Tibial nerve (tissue), 4 donors: ENCODE measurements at regions not wholly inside any gene's neighbourhood (a gene's known extent, or its start where the extent isn't known, plus 50 kb on each side); places are given as distances from the start of the nearest gene placed in this dataset.

Source experiments
- DNase-seq, 2 donors: peaks; one replicate each; pipeline ENCODE4 v3.0.0-alpha.2; 2019; ENCODE audit warnings: low spot score in 2 of 2
- H3K27ac ChIP-seq, 4 donors: fragments of 200-600 bp; sonication (generic) in 3 of 4; one replicate each; pipeline ENCODE4 v1.5.1; 2017 to 2019; ENCODE audit warnings: mild to moderate bottlenecking in 1 of 4
- H3K27me3 ChIP-seq, 2 donors: fragments of 200-600 bp; sonication (generic) in 1 of 2; one replicate each; pipeline versions ENCODE4 v1.5.1 to v1.6.0; 2017 to 2019
- H3K36me3 ChIP-seq, 3 donors: fragments of 200-600 bp; sonication (generic); one replicate each; pipeline ENCODE4 v1.5.1; 2018 to 2019
- H3K4me1 ChIP-seq, 4 donors: fragments of 200-600 bp; sonication (generic) in 3 of 4; one replicate each; pipeline ENCODE4 v1.5.1; 2017 to 2019
- H3K4me3 ChIP-seq, 4 donors: fragments of 200-600 bp; sonication (generic) in 3 of 4; one replicate each; pipeline ENCODE4 v1.5.1; 2017 to 2019; ENCODE audit warnings: mild to moderate bottlenecking in 1 of 4, moderate library complexity in 1 of 4
- H3K9me3 ChIP-seq, 4 donors: fragments of 200-600 bp; sonication (generic) in 3 of 4; one replicate each; pipeline ENCODE4 v1.5.1; 2017 to 2019
- EP300 ChIP-seq, 2 donors: sonication (generic); formaldehyde crosslinking; IDR thresholded peaks; one replicate each; pipeline ENCODE4 v1.6.1; 2017; ENCODE audit warnings: antibody characterized with exemption in 2 of 2, mild to moderate bottlenecking in 1 of 2
- POLR2A ChIP-seq, 2 donors: fragments of 450-650 bp; IDR thresholded peaks; one replicate each; pipeline ENCODE4 v1.6.1; 2017; ENCODE audit warnings: antibody characterized with exemption in 2 of 2, mild to moderate bottlenecking in 2 of 2, moderate library complexity in 2 of 2
- WGBS, 2 donors: methylation state at CpG; one replicate each; pipeline ENCODE4 v1.1.5; 2018; 5-methylcytosine and 5-hydroxymethylcytosine counted together
- TF ChIP-seq, protein P1 (sequence below), 5 experiments: fragments of 200-600 bp in 3 of 5; fragments of 450-650 bp in 2 of 5; sonication (generic) in 3 of 5; IDR thresholded peaks; one replicate each; pipeline ENCODE4 v1.5.1; 2016 to 2019; ENCODE audit warnings: antibody characterized with exemption in 5 of 5, mild to moderate bottlenecking in 3 of 5, moderate library complexity in 2 of 5

DNA sequence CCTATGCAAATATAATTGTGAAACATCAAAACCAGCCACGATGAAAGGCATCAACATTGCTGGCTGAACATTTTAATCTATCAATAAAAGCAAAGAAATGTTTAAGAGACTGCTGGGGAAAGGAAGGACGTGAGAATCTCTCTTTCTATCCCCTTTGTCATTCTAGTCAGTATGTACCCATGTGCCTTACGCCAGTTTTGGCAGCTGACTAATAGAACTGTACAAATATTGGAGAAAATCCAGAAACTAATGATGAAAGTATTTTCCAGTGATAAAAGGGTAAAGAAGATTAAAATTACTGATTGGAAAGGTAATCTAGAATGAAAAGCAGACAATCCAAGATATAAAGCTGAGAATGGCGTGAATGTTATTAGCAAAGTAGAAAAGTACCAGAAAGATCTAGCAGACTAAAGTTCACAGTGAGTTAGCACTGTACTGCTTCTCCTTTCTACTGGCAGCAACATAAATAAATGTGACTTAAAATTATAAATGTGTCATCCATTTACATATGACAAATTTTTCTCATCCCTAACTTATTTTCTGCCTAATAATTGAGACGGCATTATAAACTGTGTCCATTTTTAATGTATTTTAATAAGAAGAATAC, 401.9 kb upstream of the CNTN4 start:
- H3K36me3 ChIP-seq, result no peaks in the 10 kb centered on the region
- H3K4me1 ChIP-seq, result no peaks in the 10 kb centered on the region
- no peak overlapping the region for H3K27ac ChIP-seq
- H3K27me3 ChIP-seq, result no peaks in the 10 kb centered on the region
- H3K4me3 ChIP-seq, result no peak overlapping the region
- peaks cover 0 to 3% (median 0%) of the 10 kb centered on the region in 4 donors for H3K9me3 ChIP-seq
- TF ChIP-seq POLR2A (IDR thresholded peaks at IDR 0.05) (no peak), EP300 (IDR thresholded peaks at IDR 0.05) (no peak)
- TF ChIP-seq, protein P1, sequence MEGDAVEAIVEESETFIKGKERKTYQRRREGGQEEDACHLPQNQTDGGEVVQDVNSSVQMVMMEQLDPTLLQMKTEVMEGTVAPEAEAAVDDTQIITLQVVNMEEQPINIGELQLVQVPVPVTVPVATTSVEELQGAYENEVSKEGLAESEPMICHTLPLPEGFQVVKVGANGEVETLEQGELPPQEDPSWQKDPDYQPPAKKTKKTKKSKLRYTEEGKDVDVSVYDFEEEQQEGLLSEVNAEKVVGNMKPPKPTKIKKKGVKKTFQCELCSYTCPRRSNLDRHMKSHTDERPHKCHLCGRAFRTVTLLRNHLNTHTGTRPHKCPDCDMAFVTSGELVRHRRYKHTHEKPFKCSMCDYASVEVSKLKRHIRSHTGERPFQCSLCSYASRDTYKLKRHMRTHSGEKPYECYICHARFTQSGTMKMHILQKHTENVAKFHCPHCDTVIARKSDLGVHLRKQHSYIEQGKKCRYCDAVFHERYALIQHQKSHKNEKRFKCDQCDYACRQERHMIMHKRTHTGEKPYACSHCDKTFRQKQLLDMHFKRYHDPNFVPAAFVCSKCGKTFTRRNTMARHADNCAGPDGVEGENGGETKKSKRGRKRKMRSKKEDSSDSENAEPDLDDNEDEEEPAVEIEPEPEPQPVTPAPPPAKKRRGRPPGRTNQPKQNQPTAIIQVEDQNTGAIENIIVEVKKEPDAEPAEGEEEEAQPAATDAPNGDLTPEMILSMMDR (IDR thresholded peaks at IDR 0.05), result no peak
- 50 to 58% methylated on average over 5 of the region's 5 CpGs for whole genome bisulfite sequencing, 2 donors
- DNase-seq, result no peak

DNA sequence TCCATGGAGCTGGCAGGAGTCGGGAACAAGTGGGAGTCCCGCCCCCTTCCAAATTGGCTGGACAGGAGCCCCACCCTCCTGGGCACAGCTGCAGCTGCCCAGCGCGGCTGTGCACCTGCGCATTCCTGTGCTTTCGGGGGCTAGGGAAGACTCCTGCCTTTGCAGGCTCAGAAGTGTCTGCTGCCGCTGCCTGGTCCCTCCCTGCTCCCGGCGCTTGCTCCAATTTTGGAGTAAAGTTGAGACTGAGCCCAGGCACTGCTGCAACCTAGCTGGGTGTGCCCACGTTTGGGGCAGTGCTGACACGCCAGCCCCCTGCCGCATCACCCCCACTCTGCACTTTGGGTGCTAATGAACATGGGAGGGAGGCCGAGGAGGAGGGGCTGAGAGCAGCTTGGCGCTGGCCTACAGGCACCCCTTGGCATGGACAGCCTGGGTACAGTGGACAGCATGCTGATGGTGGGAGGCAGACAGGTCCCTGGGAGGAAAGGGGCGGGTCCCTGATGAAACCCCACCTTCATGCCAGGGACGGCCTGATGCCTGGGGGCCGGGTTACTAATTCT, 399.2 kb upstream of the CNTN4 start:
- Histone ChIP-seq H3K27ac (no peak overlapping the region), H3K4me3 (no peak overlapping the region), H3K27me3 (no peaks in the 10 kb centered on the region), H3K36me3 (no peaks in the 10 kb centered on the region), H3K4me1 (no peaks in the 10 kb centered on the region), H3K9me3 (peaks cover 0 to 3% (median 0%) of the 10 kb centered on the region in 4 donors)
- DNase-seq, result no peak
- TF ChIP-seq POLR2A (IDR thresholded peaks at IDR 0.05) (no peak), EP300 (IDR thresholded peaks at IDR 0.05) (no peak)
- TF ChIP-seq, protein P1 (IDR thresholded peaks at IDR 0.05), result no peak
- 89 to 92% methylated on average over 5 to 17 of the region's 17 CpGs for WGBS, 2 donors

DNA sequence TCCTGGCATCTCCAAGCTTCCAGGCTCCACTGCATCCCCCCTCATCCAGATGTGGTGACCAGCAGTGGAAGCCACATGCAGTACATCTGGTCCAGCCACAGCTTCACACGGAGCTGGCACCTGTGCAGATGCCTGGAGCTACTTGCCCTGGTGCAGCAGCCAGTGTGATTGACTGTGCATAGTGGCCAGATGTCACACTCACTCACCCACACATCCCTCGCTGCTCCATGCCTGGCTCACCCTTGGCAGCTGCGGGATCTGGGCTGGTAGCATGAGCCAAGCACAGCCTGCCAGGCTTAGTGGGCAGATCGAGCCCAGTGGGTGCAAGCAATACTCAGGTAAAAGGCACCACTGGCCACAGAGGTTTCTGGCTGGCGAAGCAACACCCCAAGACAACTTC, 398.0 kb upstream of the CNTN4 start:
- no peak for TF ChIP-seq POLR2A (IDR thresholded peaks at IDR 0.05)
- WGBS, 2 donors, result 92 to 94% methylated on average over 3 to 5 of the region's 5 CpGs

DNA sequence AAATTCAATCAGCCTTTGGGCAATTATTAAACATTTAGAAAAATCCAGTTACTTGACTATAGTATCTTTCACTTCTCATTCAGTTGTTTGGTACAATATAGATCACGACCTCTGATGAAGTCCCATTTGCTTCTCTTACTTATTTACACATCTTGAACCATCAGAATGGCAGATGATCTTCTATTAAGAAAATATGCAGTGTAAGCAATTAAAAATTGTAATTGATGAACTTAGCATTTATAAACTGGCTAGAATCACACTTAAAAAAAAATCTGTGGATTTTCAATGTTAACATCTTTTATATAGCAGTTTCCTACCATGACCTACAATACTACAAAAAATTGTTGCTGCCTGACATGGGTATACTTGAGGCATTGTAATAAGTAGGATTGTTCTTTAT, 395.5 kb upstream of the CNTN4 start:
- no peak overlapping the region for H3K27ac ChIP-seq
- no peak for DNase-seq
- peaks cover 0 to 22% (median 0%) of the 10 kb centered on the region in 4 donors for H3K9me3 ChIP-seq
- no peaks in the 10 kb centered on the region for H3K4me1 ChIP-seq
- whole genome bisulfite sequencing, 2 donors, result 88 to 92% methylated on average over 1 of the region's 1 CpG
- no peaks in the 10 kb centered on the region for H3K36me3 ChIP-seq
- no peaks in the 10 kb centered on the region for H3K27me3 ChIP-seq
- no peak overlapping the region for H3K4me3 ChIP-seq
- TF ChIP-seq POLR2A (IDR thresholded peaks at IDR 0.05), result no peak
- no peak for TF ChIP-seq EP300 (IDR thresholded peaks at IDR 0.05)
- TF ChIP-seq, protein P1 (IDR thresholded peaks at IDR 0.05), result no peak

More for the DNA sequence above, 398.0 kb upstream of the CNTN4 start:
- Histone ChIP-seq H3K9me3 (peaks cover 0 to 11% (median 0%) of the 10 kb centered on the region in 4 donors), H3K27me3 (no peaks in the 10 kb centered on the region), H3K27ac (no peak overlapping the region), H3K36me3 (no peaks in the 10 kb centered on the region), H3K4me1 (no peaks in the 10 kb centered on the region), H3K4me3 (no peak overlapping the region)
- DNase-seq, result no peak

DNA sequence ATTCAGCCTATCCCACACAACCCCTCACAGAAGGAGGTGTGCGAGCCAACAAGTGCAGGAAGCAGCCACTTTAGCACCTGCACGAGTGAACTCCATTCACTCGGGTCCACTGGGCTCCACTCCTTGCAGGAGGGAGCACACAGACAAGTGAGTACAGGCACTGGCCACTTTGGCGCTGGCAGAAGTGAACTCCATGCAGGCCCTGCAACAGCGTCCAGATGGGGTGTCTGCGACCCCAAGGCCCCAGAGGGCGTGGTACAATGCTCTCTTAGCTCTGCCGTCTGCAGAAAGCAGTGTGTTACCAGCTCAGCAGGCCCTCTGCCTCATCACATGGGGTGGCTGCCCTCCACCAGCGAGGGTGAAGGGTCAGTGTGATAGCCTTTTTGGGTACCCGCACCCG, 388.0 kb upstream of the CNTN4 start:
- Histone ChIP-seq H3K4me3 (no peak overlapping the region), H3K9me3 (peaks cover 0 to 26% (median 0%) of the 10 kb centered on the region in 4 donors), H3K27me3 (no peaks in the 10 kb centered on the region), H3K27ac (no peak overlapping the region), H3K4me1 (no peaks in the 10 kb centered on the region), H3K36me3 (no peaks in the 10 kb centered on the region)
- TF ChIP-seq, protein P1 (IDR thresholded peaks at IDR 0.05), result no peak
- TF ChIP-seq EP300 (IDR thresholded peaks at IDR 0.05) (no peak), POLR2A (IDR thresholded peaks at IDR 0.05) (no peak)
- no peak for DNase-seq
- 93 to 99% methylated on average over 8 to 11 of the region's 11 CpGs for WGBS, 2 donors
